KMS-11 (cell line): ENCODE measurements at regions not wholly inside any gene's neighbourhood (a gene's known extent, or its start where the extent isn't known, plus 50 kb on each side); places are given as distances from the start of the nearest gene placed in this dataset.

Experiments used
- H2AFZ ChIP-seq: fragments of 200-600 bp; sonication (generic); 2 replicates; pipeline ENCODE4 v1.6.1; 2016; ENCODE audit warnings: antibody characterized with exemption, mixed run types, low read depth
- H3K27ac ChIP-seq: fragments of 200-600 bp; sonication (generic); 2 replicates; pipeline ENCODE4 v1.6.1; 2016; ENCODE audit warnings: mild to moderate bottlenecking, mixed run types
- H3K27me3 ChIP-seq: fragments of 200-600 bp; sonication (generic); 2 replicates; pipeline ENCODE4 v1.6.1; 2017; ENCODE audit warnings: mild to moderate bottlenecking, low read depth, mixed run types, moderate library complexity; ENCODE audit not compliant: insufficient read depth
- H3K36me3 ChIP-seq: fragments of 200-600 bp; sonication (generic); 2 replicates; pipeline ENCODE4 v1.6.1; 2017; ENCODE audit warnings: mild to moderate bottlenecking, mixed run types; ENCODE audit not compliant: insufficient read depth
- H3K4me1 ChIP-seq: fragments of 200-600 bp; sonication (generic); 2 replicates; pipeline ENCODE4 v1.6.1; 2016; ENCODE audit warnings: mild to moderate bottlenecking, low read depth, mixed run types; ENCODE audit not compliant: poor library complexity, severe bottlenecking
- H3K4me2 ChIP-seq: fragments of 200-600 bp; sonication (generic); 2 replicates; pipeline ENCODE4 v1.7.0; 2016; ENCODE audit warnings: mild to moderate bottlenecking, mixed run types
- H3K4me3 ChIP-seq: fragments of 200-600 bp; sonication (generic); IDR thresholded peaks from 2 replicates; pipeline ENCODE4 v1.6.1; 2017; ENCODE audit warnings: low read depth, low read length, mixed read lengths; ENCODE audit not compliant: insufficient read depth
- H3K79me2 ChIP-seq: fragments of 200-600 bp; sonication (generic); 2 replicates; pipeline ENCODE4 v1.6.1; 2016; ENCODE audit warnings: low read depth, mixed run types; ENCODE audit not compliant: insufficient read depth
- H3K9ac ChIP-seq: fragments of 200-600 bp; sonication (generic); 2 replicates; pipeline ENCODE4 v1.6.1; 2016; ENCODE audit warnings: mild to moderate bottlenecking, mixed run types
- H4K20me1 ChIP-seq: fragments of 200-600 bp; sonication (generic); 2 replicates; pipeline ENCODE4 v1.6.1; 2016; ENCODE audit warnings: mild to moderate bottlenecking, mixed run types; ENCODE audit not compliant: insufficient read depth
- CTCF ChIP-seq: fragments of 200-600 bp; sonication (generic); conservative IDR thresholded peaks from 2 replicates; pipeline ENCODE4 v1.6.1; 2017; ENCODE audit warnings: low read depth, mild to moderate bottlenecking, antibody characterized with exemption, low read length, moderate library complexity, mixed read lengths

DNA sequence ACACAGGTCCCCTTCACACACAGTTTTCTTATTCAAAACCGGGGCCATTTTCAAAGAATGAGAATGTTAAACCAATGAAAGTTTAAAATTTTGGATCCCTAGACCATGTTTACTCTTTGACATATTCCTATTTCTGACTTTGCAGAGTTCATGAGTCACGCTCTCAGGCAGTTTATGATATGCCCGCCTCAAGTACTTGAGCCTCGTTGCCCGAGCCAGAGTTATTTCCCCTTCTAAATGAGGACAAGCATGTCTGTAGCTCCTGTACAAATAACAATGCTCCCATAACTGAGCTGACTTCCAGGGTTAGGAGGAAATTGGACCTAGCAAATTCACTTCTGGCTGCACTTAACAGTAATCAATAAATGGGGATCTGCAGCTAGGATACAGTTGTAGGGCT lies 87.9 kb upstream of the PDE1C start:
- TF ChIP-seq CTCF, result no peak
- H2AFZ ChIP-seq, result no peak overlapping the region
- no peak overlapping the region for H3K27ac ChIP-seq
- no peaks in the 10 kb centered on the region for H3K4me1 ChIP-seq
- H3K9ac ChIP-seq, result no peak overlapping the region
- H3K4me3 ChIP-seq, result no peak overlapping the region
- no peaks in the 10 kb centered on the region for H3K27me3 ChIP-seq
- H3K36me3 ChIP-seq, result no peaks in the 10 kb centered on the region
- H3K4me2 ChIP-seq, result no peak overlapping the region
- H3K79me2 ChIP-seq, result no peaks in the 10 kb centered on the region
- no peaks in the 10 kb centered on the region for H4K20me1 ChIP-seq

GRCh38 chr7:32155712-32156111 lies 85.5 kb upstream of the PDE1C start:
- no peak for TF ChIP-seq CTCF
- Histone ChIP-seq H3K4me1 (no peaks in the 10 kb centered on the region), H2AFZ (no peak overlapping the region), H4K20me1 (no peaks in the 10 kb centered on the region), H3K79me2 (no peaks in the 10 kb centered on the region), H3K4me2 (no peak overlapping the region), H3K4me3 (no peak overlapping the region), H3K27me3 (no peaks in the 10 kb centered on the region), H3K27ac (no peak overlapping the region), H3K9ac (no peak overlapping the region), H3K36me3 (no peaks in the 10 kb centered on the region)

- H3K4me3 ChIP-seq, result no peak overlapping the region
- H3K9ac ChIP-seq, result no peak overlapping the region
- no peaks in the 10 kb centered on the region for H4K20me1 ChIP-seq
- no peak overlapping the region for H3K4me2 ChIP-seq
- H3K27ac ChIP-seq, result no peak overlapping the region
- TF ChIP-seq CTCF, result no peak
- no peaks in the 10 kb centered on the region for H3K36me3 ChIP-seq
- H3K79me2 ChIP-seq, result no peaks in the 10 kb centered on the region
- no peaks in the 10 kb centered on the region for H3K4me1 ChIP-seq
- no peak overlapping the region for H2AFZ ChIP-seq
- H3K27me3 ChIP-seq, result no peaks in the 10 kb centered on the region
Observed at GRCh38 chr7:32154797-32155196, 84.6 kb upstream of the PDE1C start.

DNA sequence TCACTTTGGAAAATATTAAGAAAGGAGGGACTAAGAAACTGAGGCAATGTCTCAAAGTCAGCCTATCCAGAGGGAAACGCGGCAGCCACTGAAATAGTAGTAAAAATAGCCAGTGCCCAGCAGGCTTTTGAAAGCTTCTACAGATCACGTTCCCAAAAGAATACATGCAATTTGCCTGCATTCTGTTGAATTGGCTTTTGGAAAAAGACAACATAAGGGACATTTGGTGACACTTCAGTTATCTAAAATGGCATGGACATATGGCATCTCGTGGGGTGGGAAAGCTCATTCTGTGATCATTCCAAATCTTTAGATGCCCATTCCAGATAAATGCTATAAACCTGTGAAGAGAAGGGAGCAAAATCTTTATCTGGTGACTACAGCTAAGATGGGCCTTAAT lies 82.8 kb upstream of the PDE1C start:
- H3K4me2 ChIP-seq, result no peak overlapping the region

More for the DNA sequence above, 82.8 kb upstream of the PDE1C start:
- Histone ChIP-seq H3K27me3 (no peaks in the 10 kb centered on the region), H3K4me3 (no peak overlapping the region), H3K9ac (no peak overlapping the region), H2AFZ (no peak overlapping the region), H3K4me1 (no peaks in the 10 kb centered on the region), H4K20me1 (no peaks in the 10 kb centered on the region), H3K79me2 (no peaks in the 10 kb centered on the region), H3K27ac (no peak overlapping the region), H3K36me3 (no peaks in the 10 kb centered on the region)
- TF ChIP-seq CTCF, result no peak
